Heart left ventricle (tissue), 16 donors: ENCODE measurements at regions not wholly inside any gene's neighbourhood (a gene's known extent, or its start where the extent isn't known, plus 50 kb on each side); places are given as distances from the start of the nearest gene placed in this dataset.

Source experiments
- ATAC-seq, 4 donors: fragments of 200-7000 bp; cut with Tn5 transposase; one replicate each; pipeline ENCODE4 v1.9.1; 2020 to 2022; ENCODE audit warnings: moderate library complexity in 4 of 4, mild to moderate bottlenecking in 3 of 4, moderate number of reproducible peaks in 1 of 4
- DNase-seq, 5 donors: peaks; one replicate each; pipeline ENCODE4 v3.0.0-alpha.2; 2020
- H3K27ac ChIP-seq, 12 donors: fragments of 200-600 bp; sonication (generic) in 4 of 12; one replicate each; pipeline versions ENCODE4 v1.5.0 to v1.8.0; 2016 to 2022; ENCODE audit warnings: mild to moderate bottlenecking in 2 of 12
- H3K27me3 ChIP-seq, 9 donors: fragments of 200-600 bp; sonication (generic) in 2 of 9; one replicate each; pipeline versions ENCODE4 v1.5.1 to v1.8.0; 2016 to 2022; ENCODE audit warnings: mild to moderate bottlenecking in 3 of 9
- H3K36me3 ChIP-seq, 9 donors: fragments of 200-600 bp; sonication (generic) in 2 of 9; one replicate each; pipeline versions ENCODE4 v1.5.0 to v1.8.0; 2018 to 2022; ENCODE audit warnings: mild to moderate bottlenecking in 2 of 9
- H3K4me1 ChIP-seq, 12 donors: fragments of 200-600 bp; sonication (generic) in 4 of 12; one replicate each; pipeline versions ENCODE4 v1.5.0 to v1.8.0; 2016 to 2022; ENCODE audit warnings: mild to moderate bottlenecking in 3 of 12
- H3K4me3 ChIP-seq, 12 donors: fragments of 200-600 bp; sonication (generic) in 4 of 12; one replicate each; pipeline versions ENCODE4 v1.5.0 to v1.8.0; 2017 to 2022; ENCODE audit warnings: mild to moderate bottlenecking in 9 of 12, moderate library complexity in 4 of 12
- H3K9me3 ChIP-seq, 12 donors: fragments of 200-600 bp; sonication (generic) in 4 of 12; one replicate each; pipeline versions ENCODE4 v1.5.0 to v1.8.0; 2016 to 2022; ENCODE audit warnings: mild to moderate bottlenecking in 1 of 12
- CTCF ChIP-seq, 12 donors: fragments of 200-600 bp; sonication (generic) in 4 of 12; IDR thresholded peaks; one replicate each; pipeline versions ENCODE4 v1.5.0 to v1.8.0; 2018 to 2022; ENCODE audit warnings: antibody characterized with exemption in 12 of 12, mild to moderate bottlenecking in 5 of 12
- POLR2A ChIP-seq, 2 donors: fragments of 450-650 bp; IDR thresholded peaks; one replicate each; pipeline ENCODE4 v1.6.1; 2017; ENCODE audit warnings: antibody characterized with exemption in 2 of 2, mild to moderate bottlenecking in 2 of 2, moderate library complexity in 2 of 2
- WGBS, 4 donors: extraction: QIAGEN DNeasy Blood & Tissue Kit in 2 of 4; methylation state at CpG; one replicate each; pipeline versions ENCODE4 v1.1.5 to v1.1.7; 2013 to 2018; 5-methylcytosine and 5-hydroxymethylcytosine counted together
- intact Hi-C, 10 donors: fragments of 100-400 bp; cut with DNase I; formaldehyde crosslinking; loops; one replicate each; pipeline versions ENCODE4 v1.11.1 to v1.14.2; 2022
- donor health status: ischemic (EF 13 %, LVEDD 7.1; RV severe dilation, severe dysfunction).
- donor health status: healthy with polysubstance abuse.
- donor health status: DM: no; HTN: yes; CAD: no.
- donor health status: DM: no; HTN: no; CAD: no.
- donor health status: ischemic (EF 25% LVEDD 6.9; RV normal size, moderate dysfunction).
- donor health status: ischemic (EF 25% LVEDD 5.7; RV mildly dilated, moderate dysfunction).
- donor health status: healthy.
- donor health status: DM: yes; HTN: yes; CAD: no.
- donor health status: ischemic (EF 35%, LVEDD 5.7; RV mildly dilated, moderate dysfunction).
- donor health status: nonischemic (EF 11% LVEDD 7.7; RV severe dilation, severe dysfunction).
- donor health status: DM: yes; HTN: yes; CAD: no.
- donor health status: PGD.
- donor health status: ischemic (EF 29% LVEDD 5.4; RV normal size, mild dysfunction).
- donor health status: nonischemic (EF 23%, LVEDD 6.1; RV moderate dilation, normal function).

- no peaks in the 10 kb centered on the region for H3K9me3 ChIP-seq
- intact Hi-C loops: no loop called here
- H3K4me1 ChIP-seq: no peaks in the 10 kb centered on the region
- 86 to 90% (median 89%) methylated on average over 3 of the region's 3 CpGs for WGBS, 4 donors
- H3K27ac ChIP-seq: no peak overlapping the region
- ATAC-seq: no peak
- no peaks in the 10 kb centered on the region for H3K27me3 ChIP-seq
- no peak for TF ChIP-seq CTCF (IDR thresholded peaks at IDR 0.05)
- no peak for TF ChIP-seq POLR2A (IDR thresholded peaks at IDR 0.05)
- no peak for DNase-seq
- H3K4me3 ChIP-seq: no peak overlapping the region
- no peaks in the 10 kb centered on the region for H3K36me3 ChIP-seq
Observed at GRCh38 chr3:194808640-194809097, 123.0 kb downstream of the FAM43A start.

- WGBS, 4 donors: 93 to 100% (median 97%) methylated on average over 6 of the region's 6 CpGs
- DNase-seq (no peak), ATAC-seq (no peak)
- Histone ChIP-seq H3K4me1 (no peaks in the 10 kb centered on the region), H3K27ac (no peak overlapping the region), H3K4me3 (no peak overlapping the region), H3K9me3 (no peaks in the 10 kb centered on the region), H3K36me3 (no peaks in the 10 kb centered on the region), H3K27me3 (no peaks in the 10 kb centered on the region)
- intact Hi-C loops: no loop called here
- no peak for TF ChIP-seq POLR2A (IDR thresholded peaks at IDR 0.05)
- TF ChIP-seq CTCF (IDR thresholded peaks at IDR 0.05): no peak
Observed at GRCh38 chr3:194809382-194809781, 123.7 kb downstream of the FAM43A start.

DNA sequence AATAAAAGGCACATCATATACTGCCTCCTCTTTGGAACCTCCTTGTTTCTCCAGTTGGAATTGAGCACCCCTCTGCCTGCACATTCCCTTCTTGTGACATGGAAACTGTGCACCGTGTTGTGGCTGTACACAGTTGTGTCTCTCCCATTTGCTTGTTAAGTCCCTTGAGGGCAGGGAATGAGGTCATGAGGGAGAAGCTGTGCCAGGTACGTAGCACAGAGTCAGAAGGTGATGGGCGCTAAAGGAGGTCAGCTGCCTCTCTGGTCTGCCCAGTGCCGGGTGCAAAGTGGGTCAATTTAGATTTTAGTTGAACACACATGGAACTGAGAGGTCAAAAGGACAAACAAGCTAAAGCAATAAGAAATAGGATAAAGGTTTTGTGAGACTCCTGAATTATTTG lies 124.4 kb downstream of the FAM43A start:
- Histone ChIP-seq H3K4me3 (no peak overlapping the region), H3K36me3 (no peaks in the 10 kb centered on the region), H3K27ac (no peak overlapping the region), H3K4me1 (peaks cover 0 to 3% (median 0%) of the 10 kb centered on the region in 12 donors), H3K27me3 (no peaks in the 10 kb centered on the region), H3K9me3 (no peaks in the 10 kb centered on the region)
- ATAC-seq (no peak), DNase-seq (no peak)
- intact Hi-C loops: no loop called here
- WGBS, 4 donors: 81 to 90% (median 85%) methylated on average over 4 of the region's 4 CpGs
- no peak for TF ChIP-seq POLR2A (IDR thresholded peaks at IDR 0.05)
- TF ChIP-seq CTCF (IDR thresholded peaks at IDR 0.05): no peak

DNA sequence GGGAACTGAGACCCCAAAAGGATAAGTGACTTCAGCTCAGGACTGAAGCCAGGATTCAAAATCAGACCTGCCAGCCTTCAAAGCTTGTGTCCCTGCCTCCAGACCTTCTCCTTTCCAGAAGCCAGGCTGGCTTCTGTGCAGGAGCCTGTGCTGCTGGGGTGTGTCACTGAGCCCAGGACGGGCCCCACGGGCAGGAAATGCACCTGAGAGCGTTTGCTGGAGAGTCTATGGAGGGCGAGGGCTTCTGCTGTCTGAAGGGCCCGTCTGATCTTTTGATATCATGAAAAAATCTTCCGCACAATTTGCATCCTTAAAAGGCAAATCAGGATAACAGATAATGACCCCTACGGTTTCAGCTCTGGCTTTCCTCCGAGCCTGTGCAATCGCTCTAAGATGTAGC lies 125.4 kb downstream of the FAM43A start:
- intact Hi-C loops: no loop called here
- DNase-seq (no peak), ATAC-seq (no peak)
- Histone ChIP-seq H3K4me1 (peaks cover 0 to 3% (median 0%) of the 10 kb centered on the region in 12 donors), H3K4me3 (no peak overlapping the region), H3K27me3 (no peaks in the 10 kb centered on the region), H3K36me3 (no peaks in the 10 kb centered on the region), H3K9me3 (no peaks in the 10 kb centered on the region), H3K27ac (no peak overlapping the region)
- TF ChIP-seq POLR2A (IDR thresholded peaks at IDR 0.05): no peak
- no peak for TF ChIP-seq CTCF (IDR thresholded peaks at IDR 0.05)
- WGBS, 4 donors: 81 to 87% (median 85%) methylated on average over 9 of the region's 9 CpGs
